Right cardiac atrium (tissue), 5 donors: ENCODE measurements at regions not wholly inside any gene's neighbourhood (a gene's known extent, or its start where the extent isn't known, plus 50 kb on each side); places are given as distances from the start of the nearest gene placed in this dataset.

Source experiments
- ATAC-seq, 2 donors: fragments of 200-7000 bp; cut with Tn5 transposase; one replicate each; pipeline versions ENCODE4 v1.8.0 to v1.9.1; 2020; ENCODE audit warnings: moderate library complexity in 2 of 2, mild to moderate bottlenecking in 1 of 2
- DNase-seq, 3 donors: peaks; one replicate each; pipeline ENCODE4 v3.0.0-alpha.2; 2020
- H3K27ac ChIP-seq: one replicate; pipeline ENCODE4 v1.5.1; 2013; ENCODE audit warnings: mild to moderate bottlenecking, low read length, control low read depth, moderate library complexity
- H3K27me3 ChIP-seq: one replicate; pipeline ENCODE4 v1.6.1; 2013; ENCODE audit not compliant: control insufficient read depth, insufficient read depth
- H3K4me1 ChIP-seq: one replicate; pipeline ENCODE4 v1.6.1; 2013; ENCODE audit warnings: low read length; ENCODE audit not compliant: control insufficient read depth, insufficient read depth
- H3K4me3 ChIP-seq: one replicate; pipeline ENCODE4 v1.5.1; 2013; ENCODE audit warnings: low read length, control low read depth
- H3K9me3 ChIP-seq: one replicate; pipeline ENCODE4 v1.6.1; 2013; ENCODE audit warnings: low read length; ENCODE audit not compliant: control insufficient read depth
- WGBS: extraction: QIAGEN DNeasy Blood & Tissue Kit; methylation state at CpG from one replicate; pipeline ENCODE4 v1.1.7; 2013; 5-methylcytosine and 5-hydroxymethylcytosine counted together
- intact Hi-C, 4 donors: fragments of 100-400 bp; cut with DNase I; formaldehyde crosslinking; loops; one replicate each; pipeline versions ENCODE4 v1.11.0 to v1.14.0; 2022 to 2023
- donor health status: healthy with polysubstance abuse.
- donor health status: DM: no; HTN: yes; CAD: no.
- donor health status: DM: no; HTN: no; CAD: no.
- donor health status: DM: no; HTN: yes; CAD: no; lungs with severe emphysema.
- donor health status: DM: yes; HTN: yes; CAD: no.

- no peak overlapping the region for H3K4me3 ChIP-seq
Observed at GRCh38 chr5:87828545-87829216, 416.0 kb upstream of the CCNH start.

GRCh38 chr5:87827539-87827938, 414.8 kb upstream of the CCNH start:
- WGBS: 86% methylated on average over 8 of the region's 8 CpGs
- DNase-seq (no peak), ATAC-seq (no peak)
- Histone ChIP-seq H3K4me1 (no peaks in the 10 kb centered on the region), H3K27me3 (no peaks in the 10 kb centered on the region), H3K4me3 (no peak overlapping the region), H3K9me3 (no peaks in the 10 kb centered on the region), H3K27ac (no peak overlapping the region)
- intact Hi-C loops: no loop called here

More at GRCh38 chr5:87828545-87829216, 416.0 kb upstream of the CCNH start:
- Histone ChIP-seq H3K27me3 (no peaks in the 10 kb centered on the region), H3K4me1 (no peaks in the 10 kb centered on the region), H3K27ac (no peak overlapping the region), H3K9me3 (no peaks in the 10 kb centered on the region)
- WGBS: 55% methylated on average over 2 of the region's 2 CpGs
- DNase-seq: no peak
- no peak for ATAC-seq
- intact Hi-C loops: no loop called here

- 62% methylated on average over 3 of the region's 3 CpGs for WGBS
- DNase-seq (no peak), ATAC-seq (no peak)
- Histone ChIP-seq H3K9me3 (no peaks in the 10 kb centered on the region), H3K27ac (no peak overlapping the region), H3K4me3 (no peak overlapping the region), H3K27me3 (no peaks in the 10 kb centered on the region), H3K4me1 (no peaks in the 10 kb centered on the region)
- intact Hi-C loops: no loop called here
Observed at GRCh38 chr5:87826507-87826906, 413.8 kb upstream of the CCNH start.

GRCh38 chr5:87825583-87825982, 412.9 kb upstream of the CCNH start:
- intact Hi-C loops: no loop called here
- H3K27ac ChIP-seq: no peak overlapping the region
- H3K4me1 ChIP-seq: no peaks in the 10 kb centered on the region
- no peaks in the 10 kb centered on the region for H3K9me3 ChIP-seq
- ATAC-seq (no peak), DNase-seq (no peak)
- no peak overlapping the region for H3K4me3 ChIP-seq
- H3K27me3 ChIP-seq: no peaks in the 10 kb centered on the region
- WGBS: 42% methylated on average over 1 of the region's 1 CpG

GRCh38 chr5:87807783-87808182, 395.1 kb upstream of the CCNH start:
- no peaks in the 10 kb centered on the region for H3K9me3 ChIP-seq
- ATAC-seq (no peak), DNase-seq (no peak)
- no peak overlapping the region for H3K4me3 ChIP-seq
- no peaks in the 10 kb centered on the region for H3K27me3 ChIP-seq
- H3K27ac ChIP-seq: no peak overlapping the region
- no peaks in the 10 kb centered on the region for H3K4me1 ChIP-seq
- intact Hi-C loops: no loop called here

- peaks cover 3% of the 10 kb centered on the region for H3K27me3 ChIP-seq
- H3K27ac ChIP-seq: no peak overlapping the region
- intact Hi-C loops: no loop called here
- no peaks in the 10 kb centered on the region for H3K9me3 ChIP-seq
- no peaks in the 10 kb centered on the region for H3K4me1 ChIP-seq
- no peak overlapping the region for H3K4me3 ChIP-seq
- no peak for ATAC-seq
- no peak for DNase-seq
Observed at GRCh38 chr5:87803352-87803751, 390.6 kb upstream of the CCNH start.

GRCh38 chr5:87791869-87792268, 379.1 kb upstream of the CCNH start:
- Histone ChIP-seq H3K27ac (no peak overlapping the region), H3K4me3 (no peak overlapping the region), H3K27me3 (peaks cover 11% of the 10 kb centered on the region), H3K9me3 (no peaks in the 10 kb centered on the region), H3K4me1 (no peaks in the 10 kb centered on the region)
- 59% methylated on average over 4 of the region's 4 CpGs for WGBS
- ATAC-seq: no peak
- DNase-seq: no peak
- intact Hi-C loops: no loop called here

- ATAC-seq: no peak
- Histone ChIP-seq H3K27ac (no peak overlapping the region), H3K4me1 (no peaks in the 10 kb centered on the region), H3K27me3 (peaks cover 7% of the 10 kb centered on the region), H3K9me3 (no peaks in the 10 kb centered on the region), H3K4me3 (no peak overlapping the region)
- no peak for DNase-seq
- intact Hi-C loops: no loop called here
- WGBS: 46% methylated on average over 2 of the region's 2 CpGs
Observed at GRCh38 chr5:87788416-87788815, 375.7 kb upstream of the CCNH start.

GRCh38 chr5:87787625-87788256, 375.0 kb upstream of the CCNH start:
- ATAC-seq: no peak
- Histone ChIP-seq H3K4me1 (no peaks in the 10 kb centered on the region), H3K9me3 (no peaks in the 10 kb centered on the region), H3K4me3 (no peak overlapping the region), H3K27ac (no peak overlapping the region), H3K27me3 (peaks cover 7% of the 10 kb centered on the region)
- 41% methylated on average over 2 of the region's 2 CpGs for WGBS
- no peak for DNase-seq
- intact Hi-C loops: no loop called here

GRCh38 chr5:87787086-87787485, 374.4 kb upstream of the CCNH start:
- DNase-seq: no peak
- 54% methylated on average over 4 of the region's 4 CpGs for WGBS
- no peaks in the 10 kb centered on the region for H3K9me3 ChIP-seq
- no peak overlapping the region for H3K27ac ChIP-seq
- H3K4me3 ChIP-seq: no peak overlapping the region
- H3K4me1 ChIP-seq: no peaks in the 10 kb centered on the region
- H3K27me3 ChIP-seq: peaks cover 7% of the 10 kb centered on the region
- intact Hi-C loops: no loop called here
- no peak for ATAC-seq

GRCh38 chr5:87786471-87786870, 373.7 kb upstream of the CCNH start:
- no peak for ATAC-seq
- no peak overlapping the region for H3K4me3 ChIP-seq
- no peaks in the 10 kb centered on the region for H3K9me3 ChIP-seq
- 54% methylated on average over 1 of the region's 1 CpG for WGBS
- peaks cover 7% of the 10 kb centered on the region for H3K27me3 ChIP-seq
- intact Hi-C loops: no loop called here
- no peak overlapping the region for H3K27ac ChIP-seq
- DNase-seq: no peak
- no peaks in the 10 kb centered on the region for H3K4me1 ChIP-seq
